Activated CD4-positive, alpha-beta T cell treated with anti-CD3 and anti-CD28 coated beads for 4 hours (primary cell): ENCODE measurements at regions not wholly inside any gene's neighbourhood (a gene's known extent, or its start where the extent isn't known, plus 50 kb on each side); places are given as distances from the start of the nearest gene placed in this dataset.

Experiments used
- DNase-seq, 2 donors: peaks; one replicate each; pipeline ENCODE4 v3.0.0-alpha.2; 2020

- DNase-seq, result no peak
These were observed 106.8 kb upstream of the PREP start for GRCh38 chr6:105509506-105510331.

GRCh38 chr6:105507811-105508210, 104.9 kb upstream of the PREP start:
- DNase-seq, result no peak

- DNase-seq, result no peak
These were observed 101.8 kb upstream of the PREP start for GRCh38 chr6:105504706-105505105.

- no peak for DNase-seq
These were observed 100.8 kb upstream of the PREP start for GRCh38 chr6:105503641-105504040.

- DNase-seq, result no peak
These were observed 99.0 kb upstream of the PREP start for GRCh38 chr6:105501826-105502344.

GRCh38 chr6:105501246-105501645, 98.4 kb upstream of the PREP start:
- DNase-seq, result no peak

GRCh38 chr6:105500693-105501092, 97.8 kb upstream of the PREP start:
- DNase-seq, result no peak

GRCh38 chr6:105499931-105500330, 97.0 kb upstream of the PREP start:
- DNase-seq, result no peak

GRCh38 chr6:105499136-105499870, 96.4 kb upstream of the PREP start:
- DNase-seq, result no peak

GRCh38 chr6:105497549-105497948, 94.7 kb upstream of the PREP start:
- no peak for DNase-seq

- no peak for DNase-seq
These were observed 92.6 kb upstream of the PREP start for GRCh38 chr6:105495515-105495914.

- no peak for DNase-seq
These were observed 91.8 kb upstream of the PREP start for GRCh38 chr6:105494688-105495087.

GRCh38 chr6:105493736-105494135, 90.9 kb upstream of the PREP start:
- DNase-seq, result no peak

GRCh38 chr6:105492706-105493673, 90.1 kb upstream of the PREP start:
- no peak for DNase-seq

GRCh38 chr6:105489216-105489530, 86.3 kb upstream of the PREP start:
- no peak for DNase-seq

- DNase-seq, result no peak
These were observed 85.8 kb upstream of the PREP start for GRCh38 chr6:105488516-105489215.

- DNase-seq, result no peak
These were observed 84.3 kb upstream of the PREP start for GRCh38 chr6:105487040-105487790.

GRCh38 chr6:105485456-105485855, 82.6 kb upstream of the PREP start:
- no peak for DNase-seq

- no peak for DNase-seq
These were observed 81.6 kb upstream of the PREP start for GRCh38 chr6:105484238-105485161.

GRCh38 chr6:105483492-105483891, 80.6 kb upstream of the PREP start:
- DNase-seq, result no peak

- no peak for DNase-seq
These were observed 80.0 kb upstream of the PREP start for GRCh38 chr6:105482921-105483320.
